Endothelial cell of umbilical vein (primary cell): ENCODE measurements at regions not wholly inside any gene's neighbourhood (a gene's known extent, or its start where the extent isn't known, plus 50 kb on each side); places are given as distances from the start of the nearest gene placed in this dataset.

Experiments used
- BruUV-seq: library from RNA; stranded (reverse); fragments of 400-500 nt; replicated peaks from 2 replicates; lab custom pipeline; 2021; lab: Mats Ljungman, UMichigan
- CTCF ChIA-PET: fragments of 300-600, 350-600 bp; sonication (Branson Sonifier 250); formaldehyde crosslinking; loops from one replicate; lab custom pipeline; 2021; ENCODE audit warnings: antibody characterized with exemption, inconsistent platforms; lab: Charles Lee
- POLR2A ChIA-PET: fragments of 300-600, 350-600 bp; sonication (Branson Sonifier 250); formaldehyde crosslinking; loops from one replicate; lab custom pipeline; 2021; ENCODE audit warnings: antibody characterized with exemption, inconsistent platforms; lab: Charles Lee
- DNase-seq: peaks from one replicate; pipeline ENCODE4 v3.0.0-alpha.2; 2011; ENCODE audit warnings: low read depth, low spot score
- FAIRE-seq: peaks from 2 replicates; lab custom pipeline; 2011; peaks lifted over from hg19 to GRCh38; lab: Jason Lieb, UNC
- H2AFZ ChIP-seq: 2 replicates; pipeline ENCODE4 v1.6.0; 2012; ENCODE audit warnings: low read depth, low read length, control low read depth, inconsistent platforms
- H3K27ac ChIP-seq: 2 replicates; pipeline ENCODE4 v1.5.1; 2011; ENCODE audit warnings: low read depth, mild to moderate bottlenecking, control low read depth, low read length, moderate library complexity; ENCODE audit not compliant: insufficient read depth
- H3K27me3 ChIP-seq, 2 experiments: 2 replicates each; pipeline versions ENCODE4 v1.6.0 to v1.6.1; 2011; ENCODE audit warnings: low read length in 2 of 2, mixed read lengths in 1 of 2; ENCODE audit not compliant: control insufficient read depth in 2 of 2, insufficient read depth in 2 of 2
- H3K36me3 ChIP-seq, 2 experiments: 2 replicates in 1 of 2; 3 replicates in 1 of 2; pipeline ENCODE4 v1.5.1; 2011; ENCODE audit warnings: low read length in 2 of 2, mild to moderate bottlenecking in 1 of 2, moderate library complexity in 1 of 2; ENCODE audit not compliant: control insufficient read depth in 2 of 2, insufficient read depth in 2 of 2; ENCODE audit errors: extremely low read depth in 1 of 2
- H3K4me1 ChIP-seq: 3 replicates; pipeline ENCODE4 v1.5.1; 2011; ENCODE audit warnings: mild to moderate bottlenecking, low read length; ENCODE audit not compliant: control insufficient read depth, insufficient read depth; ENCODE audit errors: extremely low read depth
- H3K4me2 ChIP-seq: 2 replicates; pipeline ENCODE4 v1.6.1; 2011; ENCODE audit warnings: low read length, control low read depth, mixed read lengths; ENCODE audit not compliant: insufficient read depth
- H3K4me3 ChIP-seq, 3 experiments: fragments of 200-600 bp in 1 of 3; sonication (generic), shearing (Covaris generic) in 1 of 3; replicated peaks in 1 of 3; 2 replicates each; pipeline ENCODE4 v1.5.1; 2011 to 2016; ENCODE audit warnings: control low read depth in 3 of 3, low read length in 3 of 3, mild to moderate bottlenecking in 2 of 3, inconsistent platforms in 1 of 3, low read depth in 1 of 3, moderate library complexity in 1 of 3; ENCODE audit not compliant: insufficient read depth in 1 of 3
- H3K79me2 ChIP-seq: 2 replicates; pipeline ENCODE4 v1.6.0; 2012; ENCODE audit warnings: low read length, inconsistent platforms; ENCODE audit not compliant: control insufficient read depth, insufficient read depth
- H3K9ac ChIP-seq: replicated peaks from 2 replicates; pipeline ENCODE3; 2011; ENCODE audit warnings: low read length, control low read depth; ENCODE audit not compliant: insufficient read depth; ENCODE audit errors: extremely low read depth
- H3K9me1 ChIP-seq: replicated peaks from 3 replicates; pipeline ENCODE4 v1.6.0; 2011; ENCODE audit warnings: mild to moderate bottlenecking, low read length; ENCODE audit not compliant: control insufficient read depth, insufficient read depth; ENCODE audit errors: extremely low read depth
- H3K9me3 ChIP-seq: replicated peaks from 2 replicates; pipeline ENCODE4 v1.5.1; 2012; ENCODE audit warnings: low read length, inconsistent platforms; ENCODE audit not compliant: control insufficient read depth, insufficient read depth
- H4K20me1 ChIP-seq: replicated peaks from 2 replicates; pipeline ENCODE3; 2011; ENCODE audit warnings: mild to moderate bottlenecking, low read length; ENCODE audit not compliant: control insufficient read depth, insufficient read depth; ENCODE audit errors: extremely low read depth
- EZH2 ChIP-seq: IDR thresholded peaks from 2 replicates; pipeline ENCODE4 v1.6.1; 2012; ENCODE audit warnings: borderline replicate concordance, low read depth, mild to moderate bottlenecking, moderate library complexity, low read length, inconsistent platforms; ENCODE audit not compliant: severe bottlenecking
- FOS ChIP-seq: IDR thresholded peaks from 2 replicates; pipeline ENCODE4 v1.6.1; 2011; ENCODE audit warnings: mild to moderate bottlenecking, low read length, moderate library complexity, borderline replicate concordance; ENCODE audit not compliant: insufficient read depth
- GATA2 ChIP-seq: IDR thresholded peaks from 2 replicates; pipeline ENCODE4 v1.7.0; 2011; ENCODE audit warnings: low read depth, mild to moderate bottlenecking, moderate library complexity, mixed read lengths, low read length; ENCODE audit not compliant: insufficient read length, insufficient read depth
- JUN ChIP-seq: IDR thresholded peaks from 2 replicates; pipeline ENCODE4 v1.6.1; 2011; ENCODE audit warnings: borderline replicate concordance, low read depth; ENCODE audit not compliant: insufficient read length, insufficient read depth
- MYC ChIP-seq: IDR thresholded peaks from one replicate; pipeline ENCODE4 v1.6.1; 2011; ENCODE audit warnings: mild to moderate bottlenecking, low read depth, low read length
- POLR2A ChIP-seq: IDR thresholded peaks from 2 replicates; pipeline ENCODE4 v1.6.1; 2012; ENCODE audit warnings: low read depth, mild to moderate bottlenecking, control low read depth, low read length
- POLR2AphosphoS5 ChIP-seq: IDR thresholded peaks from 2 replicates; pipeline ENCODE4 v1.6.1; 2012; ENCODE audit warnings: low read depth, mild to moderate bottlenecking, control low read depth, low read length, moderate library complexity; ENCODE audit not compliant: insufficient read depth
- dilution Hi-C: fragments of 300-500 bp; cut with MboI; formaldehyde crosslinking; loops from one replicate; pipeline ENCODE4 v1.15.0; 2019; ENCODE audit warnings: low sequenced_read_pairs; ENCODE audit not compliant: extremely low pct_ligation_motif_present
- intact Hi-C: fragments of 100-400 bp; cut with micrococcal nuclease; formaldehyde crosslinking; loops from one replicate; pipeline ENCODE4 v1.10.0; 2022
- TF ChIP-seq, protein P1 (sequence below), 2 donors: IDR thresholded peaks; 1 replicate in 1 of 2; 2 replicates in 1 of 2; pipeline ENCODE4 v1.5.1; 2011; ENCODE audit warnings: low read length in 2 of 2, mild to moderate bottlenecking in 2 of 2, moderate library complexity in 2 of 2, control low read depth in 1 of 2, inconsistent platforms in 1 of 2, low read depth in 1 of 2; ENCODE audit not compliant: insufficient read depth in 1 of 2; ENCODE audit errors: extremely low read depth in 1 of 2
- TF ChIP-seq, protein P2 (sequence below): IDR thresholded peaks from 2 replicates; pipeline ENCODE4 v1.6.1; 2011; ENCODE audit not compliant: insufficient read depth, insufficient read length

DNA sequence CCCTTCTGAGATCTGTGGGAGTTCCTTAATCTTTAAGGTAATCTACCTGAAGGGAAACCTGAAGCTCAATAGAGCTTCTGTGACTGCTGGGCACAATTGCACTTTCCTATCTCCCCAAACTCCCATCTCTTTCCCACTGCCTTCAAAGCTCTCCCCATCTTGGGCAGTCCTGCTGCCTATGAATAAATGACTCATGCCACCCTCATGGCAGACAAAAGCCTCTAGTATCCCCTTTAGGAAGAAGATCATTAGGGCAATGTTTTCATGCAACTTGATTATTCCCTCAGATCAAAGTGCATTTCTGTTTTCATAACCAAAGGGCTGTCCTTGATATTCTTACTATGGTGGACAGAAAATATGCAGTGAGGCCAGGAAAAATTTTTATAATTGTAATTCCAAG lies 704.9 kb upstream of the LRRN3 start:
- intact Hi-C loops = no loop called here
- Histone ChIP-seq H4K20me1 (no peaks in the 10 kb centered on the region), H3K27me3 (no peaks in the 10 kb centered on the region), H3K4me3 (no peak overlapping the region), H3K9me1 (no peaks in the 10 kb centered on the region), H2AFZ (no peak overlapping the region), H3K4me2 (no peak overlapping the region), H3K27ac (no peak overlapping the region), H3K4me1 (no peaks in the 10 kb centered on the region), H3K36me3 (no peaks in the 10 kb centered on the region), H3K9ac (no peak overlapping the region), H3K9me3 (no peaks in the 10 kb centered on the region), H3K79me2 (no peaks in the 10 kb centered on the region)
- BruUV-seq = no TSS peak
- DNase-seq = no peak
- dilution Hi-C loops = no loop called here
- no peak for FAIRE-seq
- no peak for TF ChIP-seq JUN
- TF ChIP-seq, protein P1, sequence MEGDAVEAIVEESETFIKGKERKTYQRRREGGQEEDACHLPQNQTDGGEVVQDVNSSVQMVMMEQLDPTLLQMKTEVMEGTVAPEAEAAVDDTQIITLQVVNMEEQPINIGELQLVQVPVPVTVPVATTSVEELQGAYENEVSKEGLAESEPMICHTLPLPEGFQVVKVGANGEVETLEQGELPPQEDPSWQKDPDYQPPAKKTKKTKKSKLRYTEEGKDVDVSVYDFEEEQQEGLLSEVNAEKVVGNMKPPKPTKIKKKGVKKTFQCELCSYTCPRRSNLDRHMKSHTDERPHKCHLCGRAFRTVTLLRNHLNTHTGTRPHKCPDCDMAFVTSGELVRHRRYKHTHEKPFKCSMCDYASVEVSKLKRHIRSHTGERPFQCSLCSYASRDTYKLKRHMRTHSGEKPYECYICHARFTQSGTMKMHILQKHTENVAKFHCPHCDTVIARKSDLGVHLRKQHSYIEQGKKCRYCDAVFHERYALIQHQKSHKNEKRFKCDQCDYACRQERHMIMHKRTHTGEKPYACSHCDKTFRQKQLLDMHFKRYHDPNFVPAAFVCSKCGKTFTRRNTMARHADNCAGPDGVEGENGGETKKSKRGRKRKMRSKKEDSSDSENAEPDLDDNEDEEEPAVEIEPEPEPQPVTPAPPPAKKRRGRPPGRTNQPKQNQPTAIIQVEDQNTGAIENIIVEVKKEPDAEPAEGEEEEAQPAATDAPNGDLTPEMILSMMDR (IDR thresholded peaks at IDR 0.05; ENCODE audit: extremely low read depth in 1 of 2, insufficient read depth in 1 of 2, low read depth in 1 of 2, low read length in 2 of 2) = no peak
- no peak for TF ChIP-seq EZH2
- TF ChIP-seq MYC = no peak
- TF ChIP-seq GATA2 = no peak
- no peak for TF ChIP-seq POLR2A
- TF ChIP-seq POLR2AphosphoS5 = no peak
- TF ChIP-seq, protein P2, sequence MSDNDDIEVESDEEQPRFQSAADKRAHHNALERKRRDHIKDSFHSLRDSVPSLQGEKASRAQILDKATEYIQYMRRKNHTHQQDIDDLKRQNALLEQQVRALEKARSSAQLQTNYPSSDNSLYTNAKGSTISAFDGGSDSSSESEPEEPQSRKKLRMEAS = no peak
- no peak for TF ChIP-seq FOS
- ChIA-PET POLR2A (no interaction called here), CTCF (no interaction called here)
